Anterior cingulate cortex (tissue), 58 donors: ENCODE measurements at regions not wholly inside any gene's neighbourhood (a gene's known extent, or its start where the extent isn't known, plus 50 kb on each side); places are given as distances from the start of the nearest gene placed in this dataset.
"Not testable (repeated sequence)": the region's sequence is repeated elsewhere in the genome, so short reads cannot be mapped to it uniquely, and the experiment has no call there.

ENCODE experiments used
- DNase-seq, 58 donors: peaks; one replicate each; lab custom pipeline; 2025; lab: John Stamatoyannopoulos, UW

DNA sequence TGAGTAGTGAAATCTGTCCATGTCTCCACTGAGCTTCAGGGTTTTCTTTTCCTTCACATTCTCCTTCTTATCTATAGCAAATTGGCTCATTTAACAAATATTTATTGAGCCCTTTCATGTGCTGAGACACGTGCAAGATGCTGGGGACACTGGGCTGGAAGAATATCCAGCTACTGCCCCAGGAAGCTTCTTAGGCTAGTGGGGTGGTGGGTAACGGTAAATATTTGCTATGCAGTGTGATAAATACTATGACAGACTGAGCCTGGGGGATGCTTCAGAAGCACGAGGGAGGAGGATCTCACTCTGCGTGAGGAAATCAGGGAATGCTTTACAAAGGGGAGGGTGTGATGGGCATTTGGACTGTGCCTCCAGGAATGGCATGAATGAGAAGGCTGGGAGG lies 524.1 kb downstream of the GRIN2A start:
- DNase-seq: no peak

DNA sequence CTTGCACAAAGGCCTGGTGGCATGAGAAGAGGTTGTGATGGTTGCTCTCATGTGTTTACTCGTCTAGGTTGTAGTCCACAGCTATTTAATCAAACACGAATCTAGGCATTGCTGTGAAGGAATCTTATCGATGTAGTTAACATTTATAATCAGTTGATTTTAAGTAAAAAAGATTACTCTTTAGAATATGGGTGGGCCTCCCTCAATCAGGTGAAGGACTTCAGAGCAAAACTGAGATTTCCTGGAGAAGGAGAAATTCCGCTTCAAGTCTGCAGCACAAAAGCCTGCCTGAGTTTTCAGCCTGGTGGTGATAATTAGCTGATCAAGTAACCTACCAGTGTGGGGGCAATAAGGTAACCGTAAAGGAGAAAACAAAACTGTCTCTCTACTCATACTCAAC lies 523.6 kb downstream of the GRIN2A start:
- no peak for DNase-seq

DNA sequence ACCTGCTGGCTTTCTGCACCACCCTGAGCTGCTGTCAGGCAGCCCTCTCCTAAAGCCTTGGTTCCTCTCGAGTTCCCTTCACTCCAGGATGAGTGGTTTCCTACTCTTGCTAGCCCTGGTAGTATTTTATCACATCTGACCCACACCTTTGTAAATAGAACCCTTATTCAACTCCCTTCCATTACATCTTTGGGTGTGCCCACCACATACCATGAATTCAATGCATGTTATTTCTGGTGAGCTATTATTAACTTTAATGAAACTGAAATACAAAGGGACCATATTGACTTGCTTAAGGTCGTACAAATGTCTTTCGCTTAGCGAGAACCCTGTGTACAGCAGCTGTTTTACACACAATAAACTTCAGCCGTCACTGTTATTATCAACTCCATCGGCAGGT lies 521.3 kb downstream of the GRIN2A start:
- DNase-seq: no peak

DNA sequence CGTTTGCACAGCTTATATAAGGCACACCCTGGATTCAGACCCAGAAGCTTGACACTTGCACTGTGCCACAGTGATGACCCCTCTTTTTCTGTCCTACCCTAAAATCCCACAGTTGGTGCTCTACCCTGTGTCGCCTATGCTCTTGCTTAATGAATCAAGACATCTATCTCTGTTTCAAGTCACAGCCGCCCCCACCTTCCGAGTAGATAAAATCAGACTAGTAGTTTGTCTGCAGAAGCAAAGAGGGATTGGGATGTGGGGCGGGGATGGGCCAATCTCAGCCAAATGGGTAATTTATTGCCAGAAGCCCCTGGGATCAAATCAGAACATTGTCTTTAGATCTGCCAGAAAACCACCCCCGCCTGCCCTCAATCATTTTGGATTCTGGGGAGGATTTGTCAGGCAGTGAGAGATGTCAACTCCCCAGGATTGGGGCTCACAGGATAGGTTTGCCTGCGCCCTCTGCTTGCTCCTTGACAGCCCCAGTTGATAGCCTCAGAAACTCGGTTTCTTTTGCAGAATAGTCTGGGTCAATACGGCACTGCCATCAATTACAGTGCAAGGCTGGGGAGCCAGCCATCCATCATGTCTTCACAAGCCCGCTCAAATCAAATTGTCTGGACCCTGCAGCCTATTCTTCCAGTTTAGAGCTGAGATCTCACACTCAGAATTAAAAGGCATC lies 520.8 kb downstream of the GRIN2A start:
- DNase-seq: no peak

DNA sequence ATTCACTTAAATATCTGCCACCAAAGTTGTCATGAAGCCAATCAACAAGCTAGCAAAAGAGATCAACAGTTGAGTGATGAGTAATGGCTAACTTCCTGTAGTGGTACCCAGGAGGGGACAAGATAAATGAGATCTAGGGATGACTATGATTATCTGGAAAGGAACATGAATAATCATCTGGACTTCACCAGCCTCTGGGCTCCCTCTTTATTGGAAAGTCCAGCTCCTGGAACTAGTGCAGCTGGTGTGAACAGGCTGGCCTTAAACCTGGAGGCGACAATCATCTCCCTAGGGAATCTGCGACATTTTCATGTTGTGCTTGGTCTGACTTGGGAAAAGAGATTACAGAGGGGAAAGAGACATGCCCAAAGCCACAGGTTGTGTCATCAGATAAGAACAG lies 518.6 kb downstream of the GRIN2A start:
- DNase-seq: no peak

DNA sequence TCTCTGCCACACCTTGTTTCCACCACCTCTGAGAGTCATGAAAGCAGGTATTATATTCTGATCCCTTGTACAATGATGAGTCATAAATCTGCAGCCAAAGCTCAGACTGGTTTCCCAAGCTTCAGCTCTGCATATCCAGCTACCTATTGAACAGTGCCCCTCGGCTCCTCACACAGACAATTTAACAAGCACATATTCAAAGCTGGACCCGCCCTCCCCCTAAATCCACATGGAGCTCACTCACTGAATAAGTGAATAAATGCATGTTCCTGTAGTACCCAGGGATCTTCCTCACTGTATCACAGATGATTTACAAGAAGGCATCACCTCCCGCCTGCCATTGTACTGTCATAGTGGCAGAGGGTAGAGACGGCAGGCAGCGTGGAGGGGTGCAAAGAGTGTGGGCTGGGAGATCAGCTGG lies 516.4 kb downstream of the GRIN2A start:
- no peak for DNase-seq

DNA sequence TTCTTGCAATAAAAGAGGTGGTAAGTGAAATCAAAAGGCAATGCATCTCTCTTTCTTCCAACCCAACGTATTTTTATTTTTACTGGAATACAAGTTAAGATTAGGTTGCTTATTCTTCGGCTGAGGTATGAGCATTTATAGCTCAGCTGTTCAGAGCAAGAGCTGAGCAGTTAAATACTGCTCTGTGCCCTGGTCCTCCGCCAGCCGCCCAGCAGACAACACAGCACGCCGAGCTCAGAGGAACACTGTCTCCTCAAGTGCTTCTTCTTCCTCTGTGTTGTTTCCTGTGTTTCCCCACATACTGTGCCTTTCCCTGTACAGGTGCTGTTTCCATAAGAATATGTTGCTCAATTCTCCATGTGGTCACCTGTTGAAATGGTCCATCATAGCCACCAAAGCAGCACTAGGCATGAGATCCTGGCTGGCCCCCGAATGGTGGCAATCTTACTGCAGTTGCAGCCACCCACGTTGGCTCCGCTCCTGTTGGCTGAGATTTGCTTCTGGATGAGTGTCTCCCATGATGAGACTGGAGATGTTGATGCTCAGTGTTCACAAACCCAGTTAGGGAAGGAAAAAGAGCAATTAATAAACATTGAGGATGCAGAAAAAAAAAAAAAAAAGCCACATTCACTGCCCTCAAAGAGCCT lies 515.3 kb downstream of the GRIN2A start:
- peak in 29 of 58 donors; percentile 1 to 54 (median 24) for DNase-seq

DNA sequence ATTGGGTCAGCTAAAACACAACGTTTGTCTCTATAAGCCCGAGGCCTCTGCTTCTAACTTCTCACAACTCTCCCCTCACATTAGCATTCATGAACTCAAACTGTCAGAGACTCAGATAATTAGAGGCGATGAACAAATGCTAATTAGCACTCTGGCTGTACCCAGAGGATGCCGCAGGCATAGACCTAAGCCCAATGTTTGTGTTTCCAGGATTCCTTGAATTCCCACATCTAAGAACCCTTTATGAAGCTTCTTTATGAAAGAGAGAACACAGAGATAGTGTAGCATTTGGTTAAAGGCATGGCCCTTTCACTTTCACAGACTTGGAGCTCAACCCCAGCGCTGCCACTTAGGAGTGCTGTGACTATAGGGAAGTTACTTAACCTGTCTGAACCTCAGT lies 512.2 kb downstream of the GRIN2A start:
- no peak for DNase-seq

DNA sequence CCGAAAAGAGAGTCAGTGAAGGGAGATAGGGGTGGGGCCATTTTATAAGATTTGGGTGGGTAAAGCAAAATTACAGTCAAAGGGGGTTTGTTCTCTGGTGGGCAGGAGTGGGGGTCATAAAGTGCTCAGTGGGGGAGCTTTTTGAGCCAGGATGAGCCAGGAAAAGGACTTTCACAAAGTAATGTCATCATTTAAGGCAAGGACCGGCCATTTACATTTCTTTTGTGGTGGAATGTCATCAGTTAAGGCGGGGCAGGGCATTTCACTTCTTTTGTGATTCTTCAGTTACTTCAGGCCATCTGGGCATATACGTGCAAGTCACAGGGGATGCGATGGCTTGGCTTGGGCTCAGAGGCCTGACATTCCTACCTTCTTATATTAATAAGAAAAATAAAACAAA lies 511.6 kb downstream of the GRIN2A start:
- not testable (repeated sequence) for DNase-seq

DNA sequence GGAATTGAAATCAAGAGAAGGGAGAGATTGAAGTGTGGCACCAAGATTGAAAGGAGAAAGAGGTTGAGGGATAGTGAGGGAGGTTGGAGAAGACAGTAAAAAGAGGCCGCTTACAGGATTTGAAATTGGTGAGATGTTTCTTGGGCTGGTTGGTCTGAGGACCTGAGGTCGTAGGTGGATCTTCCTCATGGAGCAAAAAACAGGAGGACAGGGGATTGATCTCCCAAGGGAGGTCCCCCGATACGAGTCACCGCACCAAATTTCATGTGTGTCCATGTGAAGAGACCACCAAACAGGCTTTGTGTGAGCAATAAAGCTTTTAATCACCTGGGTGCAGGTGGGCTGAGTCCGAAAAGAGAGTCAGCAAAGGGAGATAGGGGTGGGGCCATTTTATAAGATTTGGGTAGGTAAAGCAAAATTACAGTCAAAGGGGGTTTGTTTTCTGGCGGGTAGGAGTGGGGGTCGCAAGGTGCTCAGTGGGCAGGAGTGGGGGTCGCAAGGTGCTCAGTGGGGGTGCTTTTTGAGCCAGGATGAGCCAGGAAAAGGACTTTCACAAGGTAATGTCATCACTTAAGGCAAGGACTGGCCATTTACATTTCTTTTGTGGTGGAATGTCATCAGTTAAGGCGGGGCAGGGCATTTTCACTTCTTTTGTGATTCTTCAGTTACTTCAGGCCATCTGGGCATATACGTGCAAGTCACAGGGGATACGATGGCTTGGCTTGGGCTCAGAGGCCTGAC lies 505.5 kb downstream of the GRIN2A start:
- DNase-seq: not testable (repeated sequence)

DNA sequence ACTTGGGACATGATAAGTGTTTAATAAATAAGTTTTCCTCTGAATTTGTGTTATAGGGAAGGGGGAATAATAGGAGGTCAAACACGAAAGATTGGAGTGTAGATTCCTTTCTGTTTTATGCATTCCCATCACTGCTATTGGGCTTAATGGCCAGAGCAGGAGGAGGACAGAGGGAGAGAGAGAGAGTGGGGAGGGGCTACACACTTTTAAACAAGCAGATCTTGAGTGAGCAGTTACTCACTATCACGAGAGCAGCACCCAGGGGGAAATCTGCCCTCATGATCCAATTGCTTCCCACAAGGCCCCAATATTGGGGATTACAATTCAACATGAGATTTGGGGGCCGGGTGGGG lies 505.0 kb downstream of the GRIN2A start:
- no peak for DNase-seq

DNA sequence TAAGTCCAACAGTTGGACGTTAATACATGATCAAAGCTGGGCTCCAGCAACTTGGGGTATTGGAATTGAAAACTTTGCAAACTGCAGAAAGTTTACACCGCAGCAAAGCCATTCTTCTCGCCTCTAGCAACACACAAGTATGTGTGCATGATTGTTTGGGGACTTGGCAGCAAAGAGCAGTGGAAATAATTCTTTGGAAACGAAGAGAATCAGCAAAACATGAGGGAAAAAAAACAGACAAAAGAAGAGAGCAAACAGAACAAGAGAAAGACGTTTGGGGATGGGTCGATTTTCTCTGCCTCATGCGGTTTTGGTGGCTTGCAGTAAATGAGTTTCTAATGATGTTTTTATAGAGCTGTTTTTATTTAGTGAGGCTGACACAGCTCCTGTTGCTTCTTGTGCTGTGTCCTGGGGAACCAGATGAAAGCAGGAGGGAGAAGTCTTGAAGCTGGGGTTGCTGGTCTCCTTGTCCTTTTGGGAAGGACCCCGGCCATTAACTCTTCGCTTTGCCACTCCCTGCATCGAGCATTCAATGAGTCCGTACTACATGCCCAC lies 502.9 kb downstream of the GRIN2A start:
- peak in 1 of 58 donors; percentile 3 for DNase-seq

DNA sequence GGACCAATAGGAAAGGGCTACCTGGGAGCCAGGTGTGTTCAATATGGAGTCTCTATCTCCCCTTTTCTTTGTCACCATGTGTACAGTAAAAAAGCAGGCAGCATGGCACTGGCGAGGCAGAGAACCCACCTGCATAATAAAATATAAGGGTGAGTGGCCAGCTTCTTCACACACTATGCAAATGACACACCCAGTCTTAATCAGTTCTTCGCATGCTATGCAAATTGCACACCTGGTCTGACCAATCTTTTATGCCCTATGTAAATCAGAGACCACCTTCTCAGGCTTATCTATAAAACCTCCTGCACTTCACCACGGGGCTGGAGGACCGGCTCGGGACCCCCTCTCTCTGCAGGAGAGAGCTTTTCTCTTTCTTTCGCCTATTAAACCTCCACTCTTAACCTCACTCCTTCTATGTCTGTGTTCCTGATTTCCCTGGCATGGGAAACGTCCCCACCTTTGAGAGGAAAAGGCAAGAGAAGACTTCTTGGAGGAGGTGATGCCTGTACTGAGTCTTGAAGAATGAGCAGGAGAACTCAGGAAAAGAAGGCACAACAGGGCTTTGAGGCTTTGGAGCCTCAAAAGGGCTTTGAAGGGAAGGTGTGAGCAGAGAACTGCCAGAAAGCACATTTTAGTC lies 502.1 kb downstream of the GRIN2A start:
- no peak for DNase-seq

DNA sequence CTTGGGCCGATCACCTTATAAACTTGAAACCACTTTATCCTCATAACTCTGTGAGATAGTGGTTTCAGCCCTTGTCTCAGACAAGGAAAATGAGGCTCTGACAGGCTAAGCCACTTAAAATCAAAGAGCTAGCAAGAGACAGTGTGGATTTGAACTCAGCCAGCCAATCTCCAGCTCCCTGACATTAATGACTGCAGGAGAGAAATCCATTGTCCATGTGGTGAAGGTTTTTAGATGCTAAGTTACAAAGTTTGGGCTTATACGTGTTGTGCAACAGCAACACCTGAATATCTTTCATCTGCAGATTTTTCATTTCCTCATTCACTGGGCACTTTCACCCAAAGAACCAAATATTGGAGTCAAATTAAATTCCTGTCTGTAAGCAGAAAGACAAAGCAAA lies 501.3 kb downstream of the GRIN2A start:
- DNase-seq: no peak

DNA sequence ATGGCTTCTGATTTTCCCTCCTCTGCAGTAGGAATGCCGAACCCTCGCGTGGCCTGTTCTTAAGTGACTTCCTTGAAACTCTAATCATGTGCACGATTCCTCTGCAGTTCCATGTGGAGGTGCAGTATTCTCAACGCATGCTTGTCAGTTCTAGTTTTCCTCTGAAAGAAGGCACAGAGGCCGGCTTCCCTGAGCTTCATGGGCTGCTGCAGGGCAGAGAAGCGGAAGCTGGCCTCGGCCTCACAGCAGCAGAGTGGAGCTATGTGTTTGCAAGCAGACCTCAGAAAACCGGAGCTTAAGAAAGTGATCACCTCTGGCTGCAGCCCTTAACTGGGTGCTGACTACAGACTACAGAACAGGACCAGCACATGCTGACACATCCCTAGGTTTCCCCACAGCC lies 500.7 kb downstream of the GRIN2A start:
- no peak for DNase-seq

DNA sequence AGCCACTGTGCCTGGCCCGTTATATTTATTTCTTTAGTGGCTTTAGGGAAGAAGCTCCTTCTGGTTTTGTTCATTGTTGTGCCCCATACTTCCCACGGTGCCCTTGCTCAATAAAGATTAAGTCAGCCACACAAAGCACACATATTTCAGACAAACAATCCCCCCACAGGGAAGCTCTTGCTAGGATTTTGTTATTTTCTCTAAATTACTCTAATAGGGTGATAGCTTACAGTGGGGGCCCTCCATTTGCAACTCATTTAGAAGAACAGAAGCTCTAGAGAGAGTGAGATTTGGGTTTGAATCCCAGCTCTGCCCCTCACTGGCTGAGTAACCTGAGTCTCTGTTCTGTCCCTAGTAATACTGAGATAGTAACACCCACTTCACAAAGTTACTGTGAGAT lies 499.9 kb downstream of the GRIN2A start:
- DNase-seq: no peak

DNA sequence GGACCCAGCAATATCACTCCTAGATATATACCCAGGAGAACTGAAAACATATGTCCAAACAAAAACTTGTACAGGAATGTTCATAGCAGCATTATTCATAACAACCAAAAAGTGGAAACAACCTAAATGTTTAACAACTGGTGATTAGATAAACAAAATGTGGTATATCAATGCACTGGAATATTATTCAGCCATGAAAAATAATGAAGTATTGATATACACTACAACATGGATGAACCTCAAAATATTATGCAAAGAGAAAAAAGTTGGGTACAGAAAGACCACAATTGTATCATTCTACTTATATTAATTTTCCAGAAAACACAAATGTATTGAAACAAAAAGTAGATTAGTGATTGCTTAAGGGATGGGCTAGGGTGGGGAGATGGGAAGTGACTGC lies 498.6 kb downstream of the GRIN2A start:
- DNase-seq: no peak

DNA sequence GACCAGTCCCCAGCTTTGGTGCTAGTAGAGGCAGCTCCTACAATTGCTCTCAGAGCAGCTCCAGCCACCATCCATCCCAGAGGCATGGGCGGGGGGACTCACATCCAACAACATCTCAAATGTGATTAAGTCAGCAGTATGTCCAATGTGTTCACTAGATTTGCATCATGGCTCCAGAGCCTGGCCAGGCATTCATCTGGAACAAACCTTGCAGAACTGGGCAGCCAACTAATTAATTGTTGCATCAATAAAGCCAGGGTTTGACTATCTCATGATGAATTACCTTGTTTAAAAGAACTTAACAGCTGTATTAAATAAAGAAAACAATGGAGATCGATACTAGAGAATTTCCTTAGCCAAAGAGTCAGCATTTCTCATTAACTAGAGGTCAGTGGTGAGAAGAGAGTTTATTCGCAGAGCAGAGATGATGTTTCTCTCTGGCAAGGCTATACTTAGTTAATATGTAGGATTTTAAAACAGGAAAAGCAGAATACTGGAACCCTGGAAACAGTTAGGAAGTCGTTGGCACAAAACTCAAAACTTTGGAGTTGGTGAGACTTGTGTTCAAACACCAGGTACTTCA lies 494.4 kb downstream of the GRIN2A start:
- no peak for DNase-seq

DNA sequence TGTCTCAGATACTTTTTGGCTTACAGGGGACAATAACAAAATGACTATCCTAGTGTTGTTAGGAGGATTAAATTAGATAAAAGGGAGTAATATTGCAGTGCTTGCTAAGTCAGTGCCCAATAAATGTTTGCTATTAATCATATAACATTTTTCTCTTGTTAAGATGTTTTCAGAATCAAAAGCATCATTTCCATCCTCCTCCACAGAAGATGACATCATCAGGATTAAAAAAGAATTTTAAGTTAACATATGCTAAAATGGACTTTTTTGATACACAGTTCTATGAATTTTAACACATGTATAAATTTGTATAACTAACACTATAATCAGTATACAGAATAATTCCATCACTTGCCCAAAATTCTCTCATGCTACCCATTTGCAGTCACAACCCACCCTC lies 492.6 kb downstream of the GRIN2A start:
- DNase-seq: no peak

DNA sequence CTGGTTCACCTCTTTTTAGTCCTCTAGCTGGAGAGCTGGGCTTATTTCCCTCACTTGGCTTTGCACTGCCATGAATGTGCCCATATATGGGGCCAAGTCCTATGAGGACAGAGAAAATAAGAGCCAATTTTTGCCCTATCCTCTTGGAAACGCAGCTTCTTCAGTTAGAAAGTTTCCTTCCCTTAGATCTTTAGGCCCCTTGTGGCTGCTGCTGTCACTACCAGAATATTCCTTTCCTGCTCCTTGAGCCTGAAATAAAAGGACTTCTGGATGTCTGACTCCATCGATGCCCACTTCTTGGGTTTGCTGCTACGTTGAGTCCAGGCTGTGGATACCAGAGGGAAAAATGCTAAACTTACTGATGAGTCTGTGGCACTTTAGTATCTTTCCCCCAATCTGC lies 487.1 kb downstream of the GRIN2A start:
- DNase-seq: no peak
